Prostate gland (tissue), 2 donors: ENCODE measurements at regions not wholly inside any gene's neighbourhood (a gene's known extent, or its start where the extent isn't known, plus 50 kb on each side); places are given as distances from the start of the nearest gene placed in this dataset.

Experiments used
- POLR2A ChIP-seq: fragments of 450-650 bp; IDR thresholded peaks from one replicate; pipeline ENCODE4 v1.6.1; 2016; ENCODE audit warnings: antibody characterized with exemption, mild to moderate bottlenecking
- POLR2AphosphoS5 ChIP-seq: sonication (generic); formaldehyde crosslinking; IDR thresholded peaks from one replicate; pipeline ENCODE4 v1.6.1; 2017; ENCODE audit warnings: antibody characterized with exemption
- TF ChIP-seq, protein P1 (sequence below), 4 experiments: fragments of 200-600 bp in 2 of 4; fragments of 450-650 bp in 2 of 4; sonication (generic) in 2 of 4; IDR thresholded peaks; 1 replicate in 3 of 4; 2 replicates in 1 of 4; pipeline ENCODE4 v1.5.1; 2016 to 2019; ENCODE audit warnings: antibody characterized with exemption in 4 of 4, mild to moderate bottlenecking in 2 of 4, moderate library complexity in 2 of 4

DNA sequence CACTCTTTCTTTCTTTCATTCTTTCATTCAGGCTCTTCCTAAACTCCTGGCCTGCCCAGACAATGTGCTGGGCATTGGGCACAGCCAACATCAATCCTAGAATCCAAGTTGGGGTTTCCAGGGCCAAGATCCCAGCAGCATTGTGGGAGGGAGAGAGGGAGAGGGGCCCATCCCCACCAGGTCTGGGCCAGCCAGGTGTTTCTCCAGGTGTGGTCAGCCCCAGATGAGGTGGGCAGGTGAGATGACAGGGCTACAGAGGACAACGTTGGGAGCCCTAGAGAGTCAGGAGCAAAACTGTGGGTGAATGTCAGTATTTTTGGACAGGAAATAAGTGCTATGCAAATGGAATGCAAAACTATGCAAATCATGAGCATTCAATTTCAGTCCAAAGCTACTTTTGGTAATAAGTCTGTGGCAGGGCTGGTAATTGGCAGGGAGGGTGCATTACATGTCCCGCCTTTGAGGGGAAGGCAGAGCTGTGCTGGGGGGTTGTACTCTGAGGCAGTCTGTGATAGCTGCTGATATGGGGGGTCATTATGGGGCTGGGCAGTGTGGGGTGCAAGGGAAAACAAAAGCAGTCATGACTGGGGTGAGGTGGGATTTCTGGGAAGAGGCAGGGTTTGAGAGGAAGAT is 139.9 kb upstream of the IGSF21 start:
- no peak for TF ChIP-seq POLR2A
- TF ChIP-seq POLR2AphosphoS5: no peak
- TF ChIP-seq, protein P1, sequence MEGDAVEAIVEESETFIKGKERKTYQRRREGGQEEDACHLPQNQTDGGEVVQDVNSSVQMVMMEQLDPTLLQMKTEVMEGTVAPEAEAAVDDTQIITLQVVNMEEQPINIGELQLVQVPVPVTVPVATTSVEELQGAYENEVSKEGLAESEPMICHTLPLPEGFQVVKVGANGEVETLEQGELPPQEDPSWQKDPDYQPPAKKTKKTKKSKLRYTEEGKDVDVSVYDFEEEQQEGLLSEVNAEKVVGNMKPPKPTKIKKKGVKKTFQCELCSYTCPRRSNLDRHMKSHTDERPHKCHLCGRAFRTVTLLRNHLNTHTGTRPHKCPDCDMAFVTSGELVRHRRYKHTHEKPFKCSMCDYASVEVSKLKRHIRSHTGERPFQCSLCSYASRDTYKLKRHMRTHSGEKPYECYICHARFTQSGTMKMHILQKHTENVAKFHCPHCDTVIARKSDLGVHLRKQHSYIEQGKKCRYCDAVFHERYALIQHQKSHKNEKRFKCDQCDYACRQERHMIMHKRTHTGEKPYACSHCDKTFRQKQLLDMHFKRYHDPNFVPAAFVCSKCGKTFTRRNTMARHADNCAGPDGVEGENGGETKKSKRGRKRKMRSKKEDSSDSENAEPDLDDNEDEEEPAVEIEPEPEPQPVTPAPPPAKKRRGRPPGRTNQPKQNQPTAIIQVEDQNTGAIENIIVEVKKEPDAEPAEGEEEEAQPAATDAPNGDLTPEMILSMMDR (IDR thresholded peaks at IDR 0.05): no peak
